Duodenal mucosa (tissue), 2 donors: ENCODE measurements at regions not wholly inside any gene's neighbourhood (a gene's known extent, or its start where the extent isn't known, plus 50 kb on each side); places are given as distances from the start of the nearest gene placed in this dataset.

ENCODE experiments used
- H3K27ac ChIP-seq: one replicate; pipeline ENCODE4 v1.7.0; 2013; ENCODE audit warnings: low read depth, low read length
- H3K27me3 ChIP-seq, 2 donors: one replicate each; pipeline ENCODE4 v1.7.0; 2013; ENCODE audit warnings: low read length in 2 of 2, control low read depth in 1 of 2; ENCODE audit not compliant: insufficient read depth in 2 of 2, control insufficient read depth in 1 of 2
- H3K36me3 ChIP-seq, 2 donors: one replicate each; pipeline ENCODE4 v1.7.0; 2013; ENCODE audit warnings: low read length in 2 of 2, control low read depth in 1 of 2; ENCODE audit not compliant: insufficient read depth in 2 of 2, control insufficient read depth in 1 of 2
- H3K4me1 ChIP-seq, 2 donors: one replicate each; pipeline ENCODE4 v1.7.0; 2013; ENCODE audit warnings: low read length in 2 of 2, control low read depth in 1 of 2; ENCODE audit not compliant: insufficient read depth in 2 of 2, control insufficient read depth in 1 of 2
- H3K4me3 ChIP-seq, 2 donors: one replicate each; pipeline ENCODE4 v1.7.0; 2013; ENCODE audit warnings: low read length in 2 of 2, low read depth in 1 of 2
- H3K9ac ChIP-seq, 2 donors: one replicate each; pipeline ENCODE4 v1.7.0; 2013; ENCODE audit warnings: low read length in 2 of 2, low read depth in 1 of 2
- H3K9me3 ChIP-seq, 2 donors: one replicate each; pipeline ENCODE4 v1.7.0; 2013; ENCODE audit warnings: low read length in 2 of 2, control low read depth in 1 of 2; ENCODE audit not compliant: control insufficient read depth in 1 of 2

GRCh38 chr6:77021232-77021631 is 442.1 kb downstream of the HTR1B start:
- Histone ChIP-seq H3K36me3 (no peaks in the 10 kb centered on the region), H3K9me3 (no peaks in the 10 kb centered on the region), H3K27me3 (no peaks in the 10 kb centered on the region), H3K27ac (no peak overlapping the region), H3K4me1 (no peaks in the 10 kb centered on the region), H3K9ac (no peak overlapping the region), H3K4me3 (no peak overlapping the region)

GRCh38 chr6:77019081-77019480 is 444.2 kb downstream of the HTR1B start:
- H3K4me1 ChIP-seq: no peaks in the 10 kb centered on the region
- no peak overlapping the region for H3K4me3 ChIP-seq
- H3K9ac ChIP-seq: no peak overlapping the region
- no peak overlapping the region for H3K27ac ChIP-seq
- no peaks in the 10 kb centered on the region for H3K9me3 ChIP-seq
- H3K27me3 ChIP-seq: no peaks in the 10 kb centered on the region
- no peaks in the 10 kb centered on the region for H3K36me3 ChIP-seq

DNA sequence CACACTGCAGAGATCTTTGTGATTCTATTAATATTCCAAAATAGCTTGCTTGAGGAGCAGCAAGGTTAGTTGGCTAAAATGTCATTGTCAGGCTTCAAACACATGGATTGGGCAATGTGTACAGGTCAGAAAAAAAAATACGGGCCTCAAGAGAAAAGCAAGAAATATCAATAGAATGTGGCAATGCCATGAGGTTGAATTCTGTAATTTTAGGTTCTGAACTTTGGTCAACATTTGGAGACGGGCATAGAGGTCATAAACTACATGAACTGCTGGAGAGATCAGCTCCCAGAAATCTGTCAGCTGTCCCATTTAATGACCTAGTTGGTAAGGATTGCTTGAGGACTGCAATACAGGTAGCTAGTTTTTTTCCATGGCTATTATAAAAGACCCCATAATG is 445.8 kb downstream of the HTR1B start:
- Histone ChIP-seq H3K4me1 (no peaks in the 10 kb centered on the region), H3K9me3 (no peaks in the 10 kb centered on the region), H3K36me3 (no peaks in the 10 kb centered on the region), H3K27ac (no peak overlapping the region), H3K9ac (no peak overlapping the region), H3K27me3 (no peaks in the 10 kb centered on the region), H3K4me3 (no peak overlapping the region)

- Histone ChIP-seq H3K4me1 (no peaks in the 10 kb centered on the region), H3K27me3 (no peaks in the 10 kb centered on the region), H3K27ac (no peak overlapping the region), H3K4me3 (no peak overlapping the region), H3K36me3 (no peaks in the 10 kb centered on the region), H3K9ac (no peak overlapping the region), H3K9me3 (peaks cover 4 to 5% of the 10 kb centered on the region in 2 donors)
These were observed 447.9 kb downstream of the HTR1B start for GRCh38 chr6:77015350-77015749.

- H3K9me3 ChIP-seq: peaks cover 4 to 5% of the 10 kb centered on the region in 2 donors
- no peak overlapping the region for H3K27ac ChIP-seq
- no peaks in the 10 kb centered on the region for H3K4me1 ChIP-seq
- no peak overlapping the region for H3K4me3 ChIP-seq
- no peaks in the 10 kb centered on the region for H3K27me3 ChIP-seq
- no peak overlapping the region for H3K9ac ChIP-seq
- H3K36me3 ChIP-seq: no peaks in the 10 kb centered on the region
These were observed 451.3 kb downstream of the HTR1B start for GRCh38 chr6:77011929-77012545.

DNA sequence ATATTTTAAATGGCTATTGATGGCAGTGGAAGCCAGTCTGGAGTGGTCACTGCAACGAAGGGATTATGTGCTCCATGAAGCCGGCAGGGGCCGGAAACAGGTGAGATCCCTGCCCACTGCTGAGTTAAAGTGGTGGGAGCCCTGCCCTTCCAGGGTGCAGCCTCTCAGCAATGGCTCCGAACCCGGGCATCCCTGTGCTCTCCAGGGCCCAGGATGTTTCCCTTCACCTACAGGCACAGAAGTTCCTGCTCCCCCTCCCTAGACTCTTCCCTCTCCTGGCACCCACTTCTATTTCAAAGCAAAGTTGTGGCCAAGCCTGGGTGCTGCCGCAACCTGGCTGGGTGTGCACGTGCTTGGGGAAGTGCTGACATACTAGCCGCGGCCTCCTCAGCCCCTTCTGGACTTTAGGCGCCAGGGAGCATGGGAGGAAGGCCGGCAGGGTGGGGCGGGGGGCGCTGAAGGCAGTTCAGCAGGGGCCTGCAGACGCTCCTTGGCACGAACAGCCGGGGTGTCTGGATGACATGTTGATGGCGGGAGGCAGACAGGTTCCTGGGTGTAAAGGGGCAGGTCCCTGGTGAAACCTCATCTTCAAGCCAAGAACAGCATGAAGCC is 452.3 kb downstream of the HTR1B start:
- no peaks in the 10 kb centered on the region for H3K36me3 ChIP-seq
- H3K27me3 ChIP-seq: no peaks in the 10 kb centered on the region
- H3K27ac ChIP-seq: no peak overlapping the region
- no peak overlapping the region for H3K9ac ChIP-seq
- peaks cover 4 to 5% of the 10 kb centered on the region in 2 donors for H3K9me3 ChIP-seq
- no peak overlapping the region for H3K4me3 ChIP-seq
- no peaks in the 10 kb centered on the region for H3K4me1 ChIP-seq

GRCh38 chr6:76992553-76992952 is 470.7 kb downstream of the HTR1B start:
- Histone ChIP-seq H3K36me3 (no peaks in the 10 kb centered on the region), H3K4me1 (no peaks in the 10 kb centered on the region), H3K4me3 (no peak overlapping the region), H3K27me3 (no peaks in the 10 kb centered on the region), H3K9me3 (peaks cover 3 to 4% of the 10 kb centered on the region in 2 donors), H3K9ac (no peak overlapping the region), H3K27ac (no peak overlapping the region)

DNA sequence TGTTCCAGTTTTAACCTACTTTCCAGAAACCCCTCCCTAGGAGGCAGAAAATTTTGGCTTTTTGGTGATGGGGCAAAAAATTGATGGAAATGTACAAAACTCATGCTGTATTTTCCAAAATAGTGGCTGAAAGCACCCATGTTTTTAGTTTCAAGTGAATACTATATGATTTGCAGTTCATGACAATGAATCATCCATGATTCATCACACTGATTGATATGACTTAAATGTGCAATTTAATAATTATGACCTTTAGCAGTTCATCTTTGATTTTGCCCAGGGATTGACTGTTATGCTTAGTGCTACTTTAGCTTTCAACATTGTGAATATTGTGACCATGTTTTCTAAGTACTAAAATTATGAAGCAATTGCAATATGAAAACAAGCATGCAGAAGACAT is 478.7 kb downstream of the HTR1B start:
- Histone ChIP-seq H3K27me3 (no peaks in the 10 kb centered on the region), H3K9me3 (peaks cover 3 to 4% of the 10 kb centered on the region in 2 donors), H3K4me1 (no peaks in the 10 kb centered on the region), H3K27ac (no peak overlapping the region), H3K9ac (no peak overlapping the region), H3K4me3 (no peak overlapping the region), H3K36me3 (no peaks in the 10 kb centered on the region)

DNA sequence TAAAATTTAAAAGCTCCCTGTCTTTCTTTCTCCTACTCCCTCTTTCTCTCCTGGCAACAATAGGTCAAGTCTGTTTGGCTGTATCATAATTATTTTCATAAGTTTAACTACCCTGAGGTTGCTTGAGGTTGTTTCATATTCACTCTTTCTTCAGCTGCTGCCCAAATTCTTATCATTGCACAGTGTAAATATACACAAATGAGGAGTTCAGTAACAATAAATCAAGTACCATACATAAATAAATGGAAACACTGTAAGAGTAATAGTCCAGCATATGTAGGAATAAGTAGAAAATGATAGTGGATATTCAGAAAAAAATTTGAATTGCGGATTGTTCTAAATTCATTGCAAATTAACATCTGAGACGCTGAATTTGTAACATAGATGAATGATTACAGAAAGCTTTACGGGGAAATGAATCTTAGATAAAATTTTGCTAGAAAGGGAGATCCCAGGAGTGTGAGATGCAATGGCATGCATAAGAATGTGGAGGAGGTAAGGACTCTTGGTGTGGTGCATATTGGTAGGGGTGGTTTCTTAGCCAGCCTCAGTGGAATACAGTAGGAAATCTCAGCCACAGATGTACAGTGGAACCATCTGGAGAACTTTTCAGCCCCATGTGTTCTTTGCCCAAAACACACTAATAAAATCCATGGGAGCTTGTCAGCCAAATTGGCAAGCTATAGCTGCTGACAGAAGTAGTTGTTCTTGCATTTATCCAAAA is 480.7 kb downstream of the HTR1B start:
- Histone ChIP-seq H3K4me3 (no peak overlapping the region), H3K9me3 (no peaks in the 10 kb centered on the region), H3K4me1 (no peaks in the 10 kb centered on the region), H3K27ac (no peak overlapping the region), H3K27me3 (no peaks in the 10 kb centered on the region), H3K36me3 (no peaks in the 10 kb centered on the region), H3K9ac (no peak overlapping the region)

GRCh38 chr6:76972474-76972873 is 490.8 kb downstream of the HTR1B start:
- no peaks in the 10 kb centered on the region for H3K9me3 ChIP-seq
- no peak overlapping the region for H3K9ac ChIP-seq
- H3K4me1 ChIP-seq: no peaks in the 10 kb centered on the region
- no peaks in the 10 kb centered on the region for H3K27me3 ChIP-seq
- H3K27ac ChIP-seq: no peak overlapping the region
- H3K4me3 ChIP-seq: no peak overlapping the region
- no peaks in the 10 kb centered on the region for H3K36me3 ChIP-seq
